ENCODE measurements at regions not wholly inside any gene's neighbourhood (a gene's known extent, or its start where the extent isn't known, plus 50 kb on each side); places are given as distances from the start of the nearest gene placed in this dataset.

- TF ChIP-seq REST (IDR thresholded peaks at IDR 0.05; ENCODE audit: unreplicated experiment), result no peak
Observed at GRCh38 chr3:16031434-16031833, 143.0 kb upstream of the GALNT15 start (continued).

GRCh38 chr3:16033889-16034687, 140.4 kb upstream of the GALNT15 start:
- Histone ChIP-seq H3K27me3 (ENCODE audit: insufficient read depth) (no peaks in the 10 kb centered on the region), H3K27ac (ENCODE audit: low read depth) (no peak overlapping the region), H3K4me3 (no peak overlapping the region), H3K4me1 (ENCODE audit: insufficient read depth) (no peaks in the 10 kb centered on the region), H4K20me1 (replicated peaks; ENCODE audit: insufficient read depth) (no peaks in the 10 kb centered on the region), H3K4me2 (no peak overlapping the region), H3F3A (replicated peaks; ENCODE audit: low read depth) (no peaks in the 10 kb centered on the region), H3K36me3 (ENCODE audit: insufficient read depth) (no peaks in the 10 kb centered on the region), H3K9me2 (ENCODE audit: insufficient read depth) (peaks cover 7% of the 10 kb centered on the region; the same call in 1 of the 2 replicates), H3K79me2 (replicated peaks; ENCODE audit: insufficient read depth) (no peaks in the 10 kb centered on the region), H2AFZ (no peak overlapping the region)
- Mint-ChIP-seq H3K4me3 (no peak overlapping the region), H3K27me3 (ENCODE audit: insufficient read depth, low read depth, poor library complexity) (no peaks in the 10 kb centered on the region), H3K9me3 (no peaks in the 10 kb centered on the region), H3K27ac (no peak overlapping the region), H3K36me3 (ENCODE audit: low read depth) (no peaks in the 10 kb centered on the region), H3K4me1 (no peaks in the 10 kb centered on the region)
- no peak for DNase-seq (ENCODE audit: low spot score)
- TF ChIP-seq, protein P1, sequence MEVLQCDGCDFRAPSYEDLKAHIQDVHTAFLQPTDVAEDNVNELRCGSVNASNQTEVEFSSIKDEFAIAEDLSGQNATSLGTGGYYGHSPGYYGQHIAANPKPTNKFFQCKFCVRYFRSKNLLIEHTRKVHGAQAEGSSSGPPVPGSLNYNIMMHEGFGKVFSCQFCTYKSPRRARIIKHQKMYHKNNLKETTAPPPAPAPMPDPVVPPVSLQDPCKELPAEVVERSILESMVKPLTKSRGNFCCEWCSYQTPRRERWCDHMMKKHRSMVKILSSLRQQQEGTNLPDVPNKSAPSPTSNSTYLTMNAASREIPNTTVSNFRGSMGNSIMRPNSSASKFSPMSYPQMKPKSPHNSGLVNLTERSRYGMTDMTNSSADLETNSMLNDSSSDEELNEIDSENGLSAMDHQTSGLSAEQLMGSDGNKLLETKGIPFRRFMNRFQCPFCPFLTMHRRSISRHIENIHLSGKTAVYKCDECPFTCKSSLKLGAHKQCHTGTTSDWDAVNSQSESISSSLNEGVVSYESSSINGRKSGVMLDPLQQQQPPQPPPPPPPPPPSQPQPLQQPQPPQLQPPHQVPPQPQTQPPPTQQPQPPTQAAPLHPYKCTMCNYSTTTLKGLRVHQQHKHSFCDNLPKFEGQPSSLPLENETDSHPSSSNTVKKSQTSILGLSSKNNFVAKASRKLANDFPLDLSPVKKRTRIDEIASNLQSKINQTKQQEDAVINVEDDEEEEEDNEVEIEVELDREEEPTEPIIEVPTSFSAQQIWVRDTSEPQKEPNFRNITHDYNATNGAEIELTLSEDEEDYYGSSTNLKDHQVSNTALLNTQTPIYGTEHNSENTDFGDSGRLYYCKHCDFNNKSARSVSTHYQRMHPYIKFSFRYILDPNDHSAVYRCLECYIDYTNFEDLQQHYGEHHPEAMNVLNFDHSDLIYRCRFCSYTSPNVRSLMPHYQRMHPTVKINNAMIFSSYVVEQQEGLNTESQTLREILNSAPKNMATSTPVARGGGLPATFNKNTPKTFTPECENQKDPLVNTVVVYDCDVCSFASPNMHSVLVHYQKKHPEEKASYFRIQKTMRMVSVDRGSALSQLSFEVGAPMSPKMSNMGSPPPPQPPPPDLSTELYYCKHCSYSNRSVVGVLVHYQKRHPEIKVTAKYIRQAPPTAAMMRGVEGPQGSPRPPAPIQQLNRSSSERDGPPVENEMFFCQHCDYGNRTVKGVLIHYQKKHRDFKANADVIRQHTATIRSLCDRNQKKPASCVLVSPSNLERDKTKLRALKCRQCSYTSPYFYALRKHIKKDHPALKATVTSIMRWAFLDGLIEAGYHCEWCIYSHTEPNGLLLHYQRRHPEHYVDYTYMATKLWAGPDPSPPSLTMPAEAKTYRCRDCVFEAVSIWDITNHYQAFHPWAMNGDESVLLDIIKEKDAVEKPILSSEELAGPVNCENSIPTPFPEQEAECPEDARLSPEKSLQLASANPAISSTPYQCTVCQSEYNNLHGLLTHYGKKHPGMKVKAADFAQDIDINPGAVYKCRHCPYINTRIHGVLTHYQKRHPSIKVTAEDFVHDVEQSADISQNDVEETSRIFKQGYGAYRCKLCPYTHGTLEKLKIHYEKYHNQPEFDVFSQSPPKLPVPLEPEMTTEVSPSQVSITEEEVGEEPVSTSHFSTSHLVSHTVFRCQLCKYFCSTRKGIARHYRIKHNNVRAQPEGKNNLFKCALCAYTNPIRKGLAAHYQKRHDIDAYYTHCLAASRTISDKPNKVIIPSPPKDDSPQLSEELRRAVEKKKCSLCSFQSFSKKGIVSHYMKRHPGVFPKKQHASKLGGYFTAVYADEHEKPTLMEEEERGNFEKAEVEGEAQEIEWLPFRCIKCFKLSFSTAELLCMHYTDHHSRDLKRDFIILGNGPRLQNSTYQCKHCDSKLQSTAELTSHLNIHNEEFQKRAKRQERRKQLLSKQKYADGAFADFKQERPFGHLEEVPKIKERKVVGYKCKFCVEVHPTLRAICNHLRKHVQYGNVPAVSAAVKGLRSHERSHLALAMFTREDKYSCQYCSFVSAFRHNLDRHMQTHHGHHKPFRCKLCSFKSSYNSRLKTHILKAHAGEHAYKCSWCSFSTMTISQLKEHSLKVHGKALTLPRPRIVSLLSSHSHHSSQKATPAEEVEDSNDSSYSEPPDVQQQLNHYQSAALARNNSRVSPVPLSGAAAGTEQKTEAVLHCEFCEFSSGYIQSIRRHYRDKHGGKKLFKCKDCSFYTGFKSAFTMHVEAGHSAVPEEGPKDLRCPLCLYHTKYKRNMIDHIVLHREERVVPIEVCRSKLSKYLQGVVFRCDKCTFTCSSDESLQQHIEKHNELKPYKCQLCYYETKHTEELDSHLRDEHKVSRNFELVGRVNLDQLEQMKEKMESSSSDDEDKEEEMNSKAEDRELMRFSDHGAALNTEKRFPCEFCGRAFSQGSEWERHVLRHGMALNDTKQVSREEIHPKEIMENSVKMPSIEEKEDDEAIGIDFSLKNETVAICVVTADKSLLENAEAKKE (CRISPR knock-in tag; IDR thresholded peaks at IDR 0.05), result no peak
- TF ChIP-seq STAT1 (IDR thresholded peaks at IDR 0.05; ENCODE audit: unreplicated experiment) (no peak), EZH2 (IDR thresholded peaks at IDR 0.05; ENCODE audit: low read depth, unreplicated experiment) (no peak), JUNB (IDR thresholded peaks at IDR 0.05; ENCODE audit: unreplicated experiment) (no peak), ZNF331 (CRISPR knock-in tag; IDR thresholded peaks at IDR 0.05; ENCODE audit: low read depth) (no peak)
- ATAC-seq, result no peak
